Mesodermal cell (in vitro differentiated cells): ENCODE measurements at regions not wholly inside any gene's neighbourhood (a gene's known extent, or its start where the extent isn't known, plus 50 kb on each side); places are given as distances from the start of the nearest gene placed in this dataset.
A peak's percentile ranks its signal among the peaks of the same experiment; 100 is the strongest.

Experiments used
- H3K27ac ChIP-seq: 2 replicates; pipeline ENCODE4 v1.7.0; 2013; ENCODE audit warnings: mild to moderate bottlenecking, low read depth, low read length, moderate library complexity; ENCODE audit not compliant: severe bottlenecking
- H3K36me3 ChIP-seq: 2 replicates; pipeline ENCODE4 v1.7.1; 2013; ENCODE audit warnings: mild to moderate bottlenecking, low read length, moderate library complexity; ENCODE audit not compliant: control insufficient read depth, insufficient read depth
- H3K4me1 ChIP-seq: one replicate; pipeline ENCODE4 v1.7.1; 2013; ENCODE audit warnings: mild to moderate bottlenecking, low read length; ENCODE audit not compliant: insufficient read depth, control insufficient read depth, poor library complexity, severe bottlenecking
- H3K4me3 ChIP-seq: 2 replicates; pipeline ENCODE4 v1.7.0; 2013; ENCODE audit warnings: low read length, control low read depth, mild to moderate bottlenecking; ENCODE audit not compliant: insufficient read depth, poor library complexity, severe bottlenecking; ENCODE audit errors: extremely low read depth
- H3K9me3 ChIP-seq: 2 replicates; pipeline ENCODE4 v1.7.1; 2013; ENCODE audit warnings: mild to moderate bottlenecking, low read length, moderate library complexity; ENCODE audit not compliant: control insufficient read depth
- whole genome bisulfite sequencing, 2 experiments: methylation state at CpG; one replicate each; pipeline ENCODE4 v1.1.5; 2013; ENCODE audit warnings: missing lambda C conversion rate in 2 of 2; ENCODE audit not compliant: insufficient coverage in 2 of 2; 5-methylcytosine and 5-hydroxymethylcytosine counted together

GRCh38 chr3:59341459-59341858 lies 291.6 kb upstream of the CFAP20DC start:
- Histone ChIP-seq H3K27ac (no peak overlapping the region), H3K4me3 (no peak overlapping the region), H3K9me3 (no peaks in the 10 kb centered on the region), H3K36me3 (no peaks in the 10 kb centered on the region), H3K4me1 (no peaks in the 10 kb centered on the region)
- WGBS, 2 experiments = 86 to 92% methylated on average over 2 to 3 of the region's 4 CpGs

GRCh38 chr3:59339818-59340217 lies 290.0 kb upstream of the CFAP20DC start:
- Histone ChIP-seq H3K36me3 (no peaks in the 10 kb centered on the region), H3K4me1 (no peaks in the 10 kb centered on the region), H3K9me3 (no peaks in the 10 kb centered on the region), H3K27ac (no peak overlapping the region), H3K4me3 (no peak overlapping the region)
- 79 to 100% methylated on average over 2 to 3 of the region's 3 CpGs for WGBS, 2 experiments

GRCh38 chr3:59338934-59339333 lies 289.1 kb upstream of the CFAP20DC start:
- no peak overlapping the region for H3K27ac ChIP-seq
- H3K4me1 ChIP-seq = no peaks in the 10 kb centered on the region
- no peaks in the 10 kb centered on the region for H3K9me3 ChIP-seq
- no peak overlapping the region for H3K4me3 ChIP-seq
- WGBS, 2 experiments = 86 to 100% methylated on average over 3 to 5 of the region's 7 CpGs
- H3K36me3 ChIP-seq = no peaks in the 10 kb centered on the region

GRCh38 chr3:59335338-59335737 lies 285.5 kb upstream of the CFAP20DC start:
- H3K36me3 ChIP-seq = no peaks in the 10 kb centered on the region
- no peak overlapping the region for H3K27ac ChIP-seq
- no peaks in the 10 kb centered on the region for H3K4me1 ChIP-seq
- no peak overlapping the region for H3K4me3 ChIP-seq
- 87 to 88% methylated on average over 5 of the region's 6 CpGs for WGBS, 2 experiments
- peaks cover 4% of the 10 kb centered on the region for H3K9me3 ChIP-seq

- Histone ChIP-seq H3K4me1 (no peaks in the 10 kb centered on the region), H3K36me3 (no peaks in the 10 kb centered on the region), H3K9me3 (peaks cover 4% of the 10 kb centered on the region), H3K27ac (no peak overlapping the region), H3K4me3 (no peak overlapping the region)
- WGBS, 2 experiments = no CpG with 5 or more reads among the region's 2 CpGs
These were observed 284.8 kb upstream of the CFAP20DC start for GRCh38 chr3:59334585-59334984.

GRCh38 chr3:59327376-59327808 lies 277.6 kb upstream of the CFAP20DC start:
- H3K4me3 ChIP-seq = no peak overlapping the region
- WGBS, 2 experiments = 53% methylated on average over 2 of the region's 3 CpGs; no CpG with 5 or more reads in 1 of the 2 experiments
- peaks cover 16% of the 10 kb centered on the region for H3K4me1 ChIP-seq
- H3K36me3 ChIP-seq = no peaks in the 10 kb centered on the region
- H3K9me3 ChIP-seq = peaks cover 2% of the 10 kb centered on the region
- H3K27ac ChIP-seq = peak overlapping the region; percentile 72

- 88 to 90% methylated on average over 6 of the region's 6 CpGs for WGBS, 2 experiments
- peaks cover 16% of the 10 kb centered on the region for H3K4me1 ChIP-seq
- peaks cover 3% of the 10 kb centered on the region for H3K9me3 ChIP-seq
- no peak overlapping the region for H3K4me3 ChIP-seq
- H3K27ac ChIP-seq = peak overlapping the region; percentile 72
- H3K36me3 ChIP-seq = no peaks in the 10 kb centered on the region
These were observed 276.6 kb upstream of the CFAP20DC start for GRCh38 chr3:59326246-59327024.

GRCh38 chr3:59321881-59322540 lies 272.2 kb upstream of the CFAP20DC start:
- no peak overlapping the region for H3K4me3 ChIP-seq
- no peaks in the 10 kb centered on the region for H3K36me3 ChIP-seq
- H3K27ac ChIP-seq = no peak overlapping the region
- 89 to 90% methylated on average over 1 to 2 of the region's 5 CpGs for WGBS, 2 experiments
- peaks cover 3% of the 10 kb centered on the region for H3K9me3 ChIP-seq
- peaks cover 3% of the 10 kb centered on the region for H3K4me1 ChIP-seq

GRCh38 chr3:59320080-59320479 lies 270.3 kb upstream of the CFAP20DC start:
- H3K36me3 ChIP-seq = no peaks in the 10 kb centered on the region
- H3K4me1 ChIP-seq = no peaks in the 10 kb centered on the region
- H3K4me3 ChIP-seq = no peak overlapping the region
- H3K27ac ChIP-seq = peak overlapping the region; percentile 70
- WGBS, 2 experiments = 72 to 78% methylated on average over 3 to 4 of the region's 4 CpGs
- peaks cover 3% of the 10 kb centered on the region for H3K9me3 ChIP-seq

GRCh38 chr3:59319442-59319841 lies 269.6 kb upstream of the CFAP20DC start:
- Histone ChIP-seq H3K36me3 (no peaks in the 10 kb centered on the region), H3K4me1 (no peaks in the 10 kb centered on the region), H3K4me3 (no peak overlapping the region), H3K27ac (no peak overlapping the region), H3K9me3 (peaks cover 3% of the 10 kb centered on the region)
- WGBS, 2 experiments = 92 to 93% methylated on average over 1 to 3 of the region's 4 CpGs

GRCh38 chr3:59318881-59319280 lies 269.1 kb upstream of the CFAP20DC start:
- peaks cover 3% of the 10 kb centered on the region for H3K9me3 ChIP-seq
- WGBS, 2 experiments = no CpG with 5 or more reads among the region's 1 CpG

More at GRCh38 chr3:59318881-59319280, 269.1 kb upstream of the CFAP20DC start:
- Histone ChIP-seq H3K27ac (no peak overlapping the region), H3K4me3 (no peak overlapping the region), H3K36me3 (no peaks in the 10 kb centered on the region), H3K4me1 (no peaks in the 10 kb centered on the region)
